H1 (cell line): ENCODE measurements at regions not wholly inside any gene's neighbourhood (a gene's known extent, or its start where the extent isn't known, plus 50 kb on each side); places are given as distances from the start of the nearest gene placed in this dataset.

Experiments used
- CTCF ChIP-seq, 3 experiments: IDR thresholded peaks; 1 replicate in 2 of 3; 2 replicates in 1 of 3; pipeline versions ENCODE4 v1.5.1 to v1.6.1; 2011; ENCODE audit warnings: low read length in 3 of 3, mild to moderate bottlenecking in 3 of 3, inconsistent platforms in 2 of 3, low read depth in 1 of 3, moderate library complexity in 1 of 3; ENCODE audit not compliant: insufficient read depth in 1 of 3; ENCODE audit errors: control extremely low read depth in 1 of 3
- TF ChIP-seq, protein P1 (sequence below): IDR thresholded peaks from 2 replicates; pipeline ENCODE4 v1.6.1; 2012; ENCODE audit warnings: inconsistent platforms

GRCh38 chr6:113560376-113560775 lies 296.8 kb upstream of the MARCKS start:
- TF ChIP-seq, protein P1, sequence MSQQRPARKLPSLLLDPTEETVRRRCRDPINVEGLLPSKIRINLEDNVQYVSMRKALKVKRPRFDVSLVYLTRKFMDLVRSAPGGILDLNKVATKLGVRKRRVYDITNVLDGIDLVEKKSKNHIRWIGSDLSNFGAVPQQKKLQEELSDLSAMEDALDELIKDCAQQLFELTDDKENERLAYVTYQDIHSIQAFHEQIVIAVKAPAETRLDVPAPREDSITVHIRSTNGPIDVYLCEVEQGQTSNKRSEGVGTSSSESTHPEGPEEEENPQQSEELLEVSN, result no peak
- no peak for TF ChIP-seq CTCF (IDR thresholded peaks at IDR 0.05; ENCODE audit: control extremely low read depth in 1 of 3, insufficient read depth in 1 of 3, low read depth in 1 of 3, low read length in 3 of 3)
